22Rv1 (cell line): ENCODE measurements at regions not wholly inside any gene's neighbourhood (a gene's known extent, or its start where the extent isn't known, plus 50 kb on each side); places are given as distances from the start of the nearest gene placed in this dataset.

Experiments
- H3K27ac ChIP-seq: fragments of 450-650 bp; 2 replicates; pipeline ENCODE4 v1.5.1; 2017
- CTCF ChIP-seq: fragments of 450-650 bp; IDR thresholded peaks from 2 replicates; pipeline ENCODE4 v1.5.1; 2017; ENCODE audit warnings: mild to moderate bottlenecking
- ZFX ChIP-seq: fragments of 450-650 bp; IDR thresholded peaks from 2 replicates; pipeline ENCODE4 v1.6.1; 2017; ENCODE audit warnings: antibody characterized with exemption, borderline replicate concordance

GRCh38 chr16:86398622-86399021, 111.7 kb upstream of the FOXF1 start:
- TF ChIP-seq CTCF (no peak), ZFX (no peak)
- H3K27ac ChIP-seq, result no peak overlapping the region

- H3K27ac ChIP-seq, result no peak overlapping the region
- TF ChIP-seq CTCF, result no peak
- no peak for TF ChIP-seq ZFX
These were observed 109.2 kb upstream of the FOXF1 start for GRCh38 chr16:86401126-86401525.

- TF ChIP-seq CTCF (no peak), ZFX (no peak)
- no peak overlapping the region for H3K27ac ChIP-seq
These were observed 107.2 kb upstream of the FOXF1 start for GRCh38 chr16:86403085-86403484.

- H3K27ac ChIP-seq, result no peak overlapping the region
- TF ChIP-seq ZFX (no peak), CTCF (no peak)
These were observed 106.7 kb upstream of the FOXF1 start for GRCh38 chr16:86403541-86404163.

- TF ChIP-seq CTCF (no peak), ZFX (no peak)
- H3K27ac ChIP-seq, result no peak overlapping the region
These were observed 105.6 kb upstream of the FOXF1 start for GRCh38 chr16:86404678-86405077.

- H3K27ac ChIP-seq, result no peak overlapping the region
- TF ChIP-seq ZFX, result no peak
- no peak for TF ChIP-seq CTCF
These were observed 105.0 kb upstream of the FOXF1 start for GRCh38 chr16:86405319-86405718.

- TF ChIP-seq ZFX, result no peak
- no peak for TF ChIP-seq CTCF
- H3K27ac ChIP-seq, result no peak overlapping the region
These were observed 104.3 kb upstream of the FOXF1 start for GRCh38 chr16:86406056-86406455.
